ENCODE measurements at regions not wholly inside any gene's neighbourhood (a gene's known extent, or its start where the extent isn't known, plus 50 kb on each side); places are given as distances from the start of the nearest gene placed in this dataset.
"Not testable (repeated sequence)": the region's sequence is repeated elsewhere in the genome, so short reads cannot be mapped to it uniquely, and the experiment has no call there.

DNA sequence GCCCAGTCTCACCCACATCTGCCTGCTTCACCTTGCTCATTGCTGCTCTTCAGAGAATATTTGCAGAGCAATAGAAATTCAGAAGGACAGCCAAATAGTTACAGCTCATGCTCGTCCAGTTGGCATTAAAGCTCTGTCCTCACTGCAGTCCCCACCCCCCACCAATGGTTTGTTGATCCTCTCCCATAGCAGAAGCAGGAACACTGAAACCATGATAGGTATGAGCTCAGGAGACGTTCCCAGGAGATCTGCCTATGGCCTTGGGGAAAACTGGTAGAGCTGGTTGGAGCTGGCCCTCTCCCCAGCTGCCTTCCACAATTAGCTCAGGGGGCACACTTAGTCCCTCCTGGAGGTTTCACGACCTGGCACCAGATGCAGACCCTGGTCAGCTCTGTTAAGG lies 68.6 kb upstream of the KMT2C start:
- FAIRE-seq (no peak), DNase-seq (ENCODE audit: insufficient read length, low spot score) (no peak)
- TF ChIP-seq POLR2A (IDR thresholded peaks at IDR 0.05; ENCODE audit: low read depth, low read length), result no peak

DNA sequence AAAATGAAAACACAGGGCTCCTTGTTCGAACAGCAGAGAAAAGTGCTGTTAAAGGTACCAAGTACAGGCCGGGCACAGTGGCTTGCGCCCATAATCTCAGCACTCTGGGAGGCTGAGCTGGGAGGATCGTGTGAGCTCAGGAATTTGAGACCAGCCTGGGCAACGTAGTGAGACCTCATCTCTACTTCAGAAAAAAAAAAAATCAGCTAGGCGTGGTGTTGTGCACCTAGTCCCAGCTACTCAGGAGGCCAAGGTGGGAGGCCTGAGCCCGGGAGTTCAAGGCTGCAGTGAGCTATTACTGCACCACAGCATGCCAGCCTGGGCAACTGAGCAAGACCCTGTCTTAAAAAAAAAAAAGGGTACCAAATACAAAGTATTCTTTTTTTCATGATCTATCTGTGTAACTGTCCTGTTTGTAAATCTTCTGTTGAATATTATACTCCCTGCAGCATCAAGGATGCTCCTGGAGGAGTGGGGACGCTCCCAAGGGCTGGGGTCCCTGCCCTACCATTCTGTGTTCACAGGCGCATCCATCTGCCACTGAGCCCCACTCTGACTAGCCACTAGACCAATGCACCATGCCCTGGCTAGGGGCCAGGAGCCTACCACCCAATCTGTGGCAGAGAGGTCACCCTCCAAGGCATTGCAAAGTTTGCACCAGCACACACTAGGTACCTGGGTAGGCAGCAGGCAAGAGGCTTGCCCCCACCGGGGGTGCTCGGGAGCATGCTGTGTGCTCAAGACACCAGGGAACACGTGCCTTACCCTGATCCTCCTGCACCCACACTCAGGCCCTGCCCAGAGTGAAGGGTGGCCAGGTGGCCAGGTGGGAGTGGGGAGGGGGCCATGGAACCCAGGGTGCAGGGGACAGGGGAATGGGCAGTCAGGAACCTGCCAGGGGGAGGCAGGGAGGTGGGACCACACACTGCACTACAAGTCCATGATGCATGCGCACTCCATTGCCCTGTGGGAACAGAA lies 67.3 kb upstream of the KMT2C start:
- no peak for FAIRE-seq
- DNase-seq (ENCODE audit: insufficient read length, low spot score), result no peak
- no peak for TF ChIP-seq POLR2A (IDR thresholded peaks at IDR 0.05; ENCODE audit: low read depth, low read length)

DNA sequence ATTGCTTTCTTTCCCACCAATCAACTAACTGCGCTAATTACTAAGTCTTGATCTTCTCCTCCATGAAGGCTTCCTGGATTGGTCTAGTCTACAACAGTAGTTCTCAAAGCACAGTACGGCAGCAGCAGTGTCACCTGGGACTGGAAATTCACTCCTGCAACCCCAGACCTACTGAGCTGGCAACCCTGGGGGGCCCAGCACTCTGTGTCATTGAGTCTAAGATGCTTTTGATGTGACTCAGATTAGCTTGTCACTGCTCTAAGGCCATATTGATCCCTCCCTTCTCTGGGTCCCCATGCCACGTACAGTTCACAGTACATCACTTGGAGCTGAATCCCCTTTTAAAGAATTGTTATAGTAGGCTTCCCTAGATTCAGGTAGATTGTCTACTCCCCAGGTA lies 65.7 kb upstream of the KMT2C start:
- FAIRE-seq (no peak), DNase-seq (ENCODE audit: insufficient read length, low spot score) (no peak)
- no peak for TF ChIP-seq POLR2A (IDR thresholded peaks at IDR 0.05; ENCODE audit: low read depth, low read length)

DNA sequence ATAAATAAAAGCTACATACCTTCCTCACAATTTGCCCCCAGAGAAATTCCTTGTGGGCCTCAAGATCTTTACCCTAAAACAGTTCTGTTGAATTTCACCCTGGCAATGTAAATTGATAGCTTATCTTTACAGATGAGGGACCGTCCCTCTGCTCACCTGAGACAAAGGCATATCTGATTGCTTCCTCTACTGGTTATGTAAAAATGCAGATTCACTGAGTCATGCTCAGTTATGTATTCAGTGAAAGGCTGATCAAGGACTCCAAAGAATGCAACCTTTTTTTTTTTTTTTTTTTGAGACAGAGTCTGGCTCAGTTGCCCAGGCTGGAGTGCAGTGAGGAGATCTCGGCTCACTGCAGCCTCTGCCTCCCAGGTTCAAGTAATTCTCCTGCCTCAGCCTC lies 64.2 kb upstream of the KMT2C start:
- not testable (repeated sequence) for DNase-seq (ENCODE audit: insufficient read length, low spot score); FAIRE-seq

DNA sequence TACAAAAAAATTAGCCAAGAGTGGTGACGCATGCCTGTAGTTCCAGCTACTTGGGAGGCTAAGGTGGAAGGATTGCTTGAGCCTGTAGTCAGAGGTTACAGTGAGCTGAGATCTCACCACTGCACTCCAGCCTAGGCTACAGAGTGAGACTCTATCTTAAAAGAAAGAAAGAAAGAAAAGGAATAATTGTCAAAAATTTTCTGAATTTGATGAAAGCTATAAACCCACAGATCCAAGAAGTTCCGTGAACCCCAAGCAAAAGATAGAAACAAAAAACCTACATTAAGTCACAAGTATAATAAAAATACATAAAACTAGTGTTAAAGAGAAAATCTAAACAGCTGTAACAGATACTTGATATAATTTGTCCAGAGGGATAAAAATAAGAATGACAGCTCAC lies 60.1 kb upstream of the KMT2C start:
- TF ChIP-seq POLR2A (IDR thresholded peaks at IDR 0.05; ENCODE audit: low read depth, low read length), result no peak
- DNase-seq (ENCODE audit: insufficient read length, low spot score) (no peak), FAIRE-seq (no peak)

DNA sequence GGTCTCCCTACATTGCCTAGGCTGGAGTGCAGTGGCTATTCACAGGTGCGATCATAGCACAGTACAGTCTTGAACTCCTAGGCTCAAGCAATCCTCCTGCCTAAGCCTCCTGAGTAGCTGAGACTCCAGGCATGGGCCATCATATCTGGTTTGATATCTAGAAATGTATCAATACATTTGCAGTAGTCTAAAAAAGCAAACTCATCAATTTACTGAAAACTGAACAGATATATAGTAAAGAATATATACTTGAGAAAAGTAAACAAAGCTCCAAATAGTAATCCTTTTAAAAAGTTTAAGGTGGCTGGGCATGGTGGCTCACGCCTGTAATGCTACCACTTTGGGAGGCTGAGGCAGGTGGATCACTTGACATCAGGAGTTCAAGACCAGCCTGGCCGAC lies 57.1 kb upstream of the KMT2C start:
- DNase-seq (ENCODE audit: insufficient read length, low spot score), result no peak
- no peak for TF ChIP-seq POLR2A (IDR thresholded peaks at IDR 0.05; ENCODE audit: low read depth, low read length)

DNA sequence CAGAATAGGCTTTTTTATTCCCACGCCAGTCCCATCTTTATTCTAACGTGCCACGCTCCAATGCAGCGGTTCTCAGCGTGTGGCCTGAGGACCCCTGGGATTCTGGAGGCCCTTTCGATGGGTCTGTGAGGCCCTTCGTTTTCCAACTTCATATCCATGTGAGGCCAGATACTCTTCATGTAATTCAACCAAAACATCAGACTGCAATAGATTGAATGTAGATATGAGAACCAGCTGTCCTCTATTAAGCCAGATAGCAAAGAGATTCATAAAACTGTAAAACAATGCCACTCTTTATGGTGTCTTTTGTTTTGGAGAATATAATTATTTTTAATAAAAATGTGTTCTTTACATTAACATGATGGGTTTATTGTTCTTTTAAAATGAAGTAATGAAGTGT lies 53.2 kb upstream of the KMT2C start:
- FAIRE-seq (no peak), DNase-seq (ENCODE audit: insufficient read length, low spot score) (no peak)
- no peak for TF ChIP-seq POLR2A (IDR thresholded peaks at IDR 0.05; ENCODE audit: low read depth, low read length)

More for the DNA sequence above, 57.1 kb upstream of the KMT2C start:
- FAIRE-seq, result no peak

DNA sequence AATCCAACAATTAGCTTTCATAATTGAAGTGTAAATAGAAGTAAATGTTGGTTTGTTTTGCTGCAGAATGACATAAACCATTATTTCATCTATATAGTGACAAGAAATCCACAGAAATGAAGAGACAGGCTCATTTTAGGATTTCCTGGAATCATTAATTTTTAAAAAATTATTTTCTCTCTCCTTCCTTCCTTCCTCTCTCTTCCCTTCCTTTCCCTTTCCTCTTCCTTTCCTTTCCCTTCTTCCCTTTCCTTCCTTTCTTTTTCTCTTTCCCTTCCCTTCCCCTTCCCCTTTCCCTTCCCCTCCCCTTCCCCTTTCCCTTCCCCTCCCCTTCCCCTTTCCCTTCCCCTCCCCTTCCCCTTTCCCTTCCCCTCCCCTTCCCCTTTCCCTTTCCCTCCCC lies 51.2 kb upstream of the KMT2C start:
- no peak for DNase-seq (ENCODE audit: insufficient read length, low spot score)
- FAIRE-seq, result no peak
- no peak for TF ChIP-seq POLR2A (IDR thresholded peaks at IDR 0.05; ENCODE audit: low read depth, low read length)

DNA sequence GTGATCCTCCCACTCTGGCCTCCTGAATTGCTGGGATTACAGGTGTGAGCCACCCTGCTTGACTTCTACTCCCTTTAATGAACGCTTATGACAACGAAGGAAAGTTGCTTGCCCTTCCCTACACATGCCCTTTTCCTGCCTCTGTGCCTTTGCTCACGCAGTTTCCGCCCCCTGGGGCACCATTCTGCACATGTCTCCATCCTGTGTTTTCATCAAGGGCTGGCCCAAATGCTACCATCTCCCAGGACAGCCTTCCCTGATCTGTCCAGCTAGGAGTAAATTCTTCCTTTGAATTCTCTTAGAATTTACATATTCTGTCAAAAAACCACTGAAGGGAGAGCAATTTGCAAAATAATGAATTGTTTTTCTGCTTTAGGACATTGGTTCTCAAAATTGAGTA lies 50.0 kb upstream of the KMT2C start:
- FAIRE-seq, result no peak
- TF ChIP-seq POLR2A (IDR thresholded peaks at IDR 0.05; ENCODE audit: low read depth, low read length), result no peak
- DNase-seq (ENCODE audit: insufficient read length, low spot score), result no peak
